Pancreas (tissue), 10 donors: ENCODE measurements at regions not wholly inside any gene's neighbourhood (a gene's known extent, or its start where the extent isn't known, plus 50 kb on each side); places are given as distances from the start of the nearest gene placed in this dataset.

Experiments used
- ATAC-seq, 4 donors: fragments of 200-7000 bp; cut with Tn5 transposase; one replicate each; pipeline versions ENCODE4 v1.8.0 to v1.9.1; 2020; ENCODE audit warnings: mild to moderate bottlenecking in 4 of 4, moderate library complexity in 4 of 4
- DNase-seq, 6 donors: peaks; one replicate each; pipeline ENCODE4 v3.0.0-alpha.2; 2020
- FAIRE-seq: peaks from 2 replicates; lab custom pipeline; 2012; peaks lifted over from hg19 to GRCh38; lab: Jason Lieb, UNC
- H3K27ac ChIP-seq, 4 donors: fragments of 200-600 bp; sonication (generic); 1 replicate in 3 of 4; 2 replicates in 1 of 4; pipeline versions ENCODE4 v1.5.0 to v1.8.0; 2020
- H3K27me3 ChIP-seq, 4 donors: fragments of 200-600 bp; one replicate each; pipeline ENCODE4 v1.8.0; 2021
- H3K36me3 ChIP-seq, 3 donors: fragments of 200-600 bp; sonication (generic) in 1 of 3; one replicate each; pipeline versions ENCODE4 v1.5.0 to v1.8.0; 2020 to 2021
- H3K4me1 ChIP-seq, 3 donors: fragments of 200-600 bp; one replicate each; pipeline ENCODE4 v1.8.0; 2021
- H3K4me3 ChIP-seq, 4 donors: fragments of 200-600 bp; sonication (generic) in 2 of 4; one replicate each; pipeline versions ENCODE4 v1.5.0 to v1.8.0; 2020 to 2021
- H3K9me3 ChIP-seq, 4 donors: fragments of 200-600 bp; one replicate each; pipeline ENCODE4 v1.8.0; 2021
- WGBS, 2 donors: extraction: QIAGEN DNeasy Blood & Tissue Kit; methylation state at CpG; one replicate each; pipeline ENCODE4 v1.1.7; 2013; 5-methylcytosine and 5-hydroxymethylcytosine counted together
- intact Hi-C, 3 donors: fragments of 100-400 bp; cut with DNase I; formaldehyde crosslinking; loops; one replicate each; pipeline versions ENCODE4 v1.11.1 to v1.14.2; 2022
- TF ChIP-seq, protein P1 (sequence below), 4 donors: fragments of 200-600 bp; sonication (generic) in 3 of 4; IDR thresholded peaks; one replicate each; pipeline versions ENCODE4 v1.5.0 to v1.8.0; 2021; ENCODE audit warnings: antibody characterized with exemption in 4 of 4
- donor health status: healthy with polysubstance abuse.
- donor health status: DM: no; HTN: no; CAD: no; lungs with moderate emphysema.
- donor health status: DM: no; HTN: no; CAD: no.
- donor health status: control.
- donor health status: control.
- donor health status: Bipolar disorder and iron deficiency.
- donor health status: DM: yes; HTN: yes; CAD: no.
- donor health status: DM: no; HTN: no; CAD: no.
- donor health status: DM: no; HTN: no; CAD: no.
- donor health status: DM: yes; HTN: yes; CAD: no.

DNA sequence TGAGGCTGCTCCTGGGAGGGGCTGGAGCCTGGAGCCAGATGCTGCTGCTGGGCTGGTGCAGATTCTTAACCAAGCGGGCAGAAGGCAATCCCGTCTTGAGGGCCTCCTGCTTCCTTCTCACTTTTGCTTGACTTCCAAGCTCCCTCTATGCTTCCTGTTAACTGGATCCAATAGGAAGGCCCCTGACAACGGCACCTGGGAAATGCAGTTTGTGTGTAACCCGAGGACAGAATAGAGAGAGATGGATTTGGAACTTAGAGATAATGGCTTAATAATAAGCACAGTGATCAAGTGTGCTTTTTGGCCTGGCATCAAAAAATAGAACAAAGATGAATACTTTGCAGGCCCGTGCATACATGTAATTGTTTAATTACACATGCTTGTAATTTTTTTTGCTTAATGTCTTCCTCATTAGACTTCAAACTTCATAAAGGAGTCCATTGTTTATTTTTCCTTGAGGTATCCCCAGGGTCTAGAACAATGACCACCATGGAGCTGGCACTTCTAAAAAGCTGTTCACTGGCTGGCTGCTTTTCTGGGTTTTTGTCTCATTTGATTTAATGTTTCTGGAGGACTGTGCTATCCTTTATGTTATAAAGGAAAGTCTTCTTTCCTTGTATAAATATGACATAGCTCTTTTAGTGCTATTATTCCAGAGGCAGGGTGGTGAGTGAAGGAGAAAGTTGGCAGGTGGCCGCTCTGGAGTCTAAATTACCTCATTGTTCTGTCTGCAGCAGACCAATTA, 63.3 kb upstream of the MITF start:
- peak in 3 of 4 donors; percentile 24 to 71 (median 66) for ATAC-seq
- no peaks in the 10 kb centered on the region for H3K36me3 ChIP-seq
- H3K27me3 ChIP-seq = no peaks in the 10 kb centered on the region
- TF ChIP-seq, protein P1, sequence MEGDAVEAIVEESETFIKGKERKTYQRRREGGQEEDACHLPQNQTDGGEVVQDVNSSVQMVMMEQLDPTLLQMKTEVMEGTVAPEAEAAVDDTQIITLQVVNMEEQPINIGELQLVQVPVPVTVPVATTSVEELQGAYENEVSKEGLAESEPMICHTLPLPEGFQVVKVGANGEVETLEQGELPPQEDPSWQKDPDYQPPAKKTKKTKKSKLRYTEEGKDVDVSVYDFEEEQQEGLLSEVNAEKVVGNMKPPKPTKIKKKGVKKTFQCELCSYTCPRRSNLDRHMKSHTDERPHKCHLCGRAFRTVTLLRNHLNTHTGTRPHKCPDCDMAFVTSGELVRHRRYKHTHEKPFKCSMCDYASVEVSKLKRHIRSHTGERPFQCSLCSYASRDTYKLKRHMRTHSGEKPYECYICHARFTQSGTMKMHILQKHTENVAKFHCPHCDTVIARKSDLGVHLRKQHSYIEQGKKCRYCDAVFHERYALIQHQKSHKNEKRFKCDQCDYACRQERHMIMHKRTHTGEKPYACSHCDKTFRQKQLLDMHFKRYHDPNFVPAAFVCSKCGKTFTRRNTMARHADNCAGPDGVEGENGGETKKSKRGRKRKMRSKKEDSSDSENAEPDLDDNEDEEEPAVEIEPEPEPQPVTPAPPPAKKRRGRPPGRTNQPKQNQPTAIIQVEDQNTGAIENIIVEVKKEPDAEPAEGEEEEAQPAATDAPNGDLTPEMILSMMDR (IDR thresholded peaks at IDR 0.05) = no peak
- no peak for FAIRE-seq
- WGBS, 2 donors = 52 to 56% methylated on average over 6 of the region's 6 CpGs
- no peaks in the 10 kb centered on the region for H3K4me1 ChIP-seq
- peak overlapping the region in 2 of 4 donors; percentile 39 to 44 for H3K27ac ChIP-seq
- intact Hi-C loops = no loop called here
- no peak for DNase-seq
- H3K9me3 ChIP-seq = no peaks in the 10 kb centered on the region
- no peak overlapping the region for H3K4me3 ChIP-seq

DNA sequence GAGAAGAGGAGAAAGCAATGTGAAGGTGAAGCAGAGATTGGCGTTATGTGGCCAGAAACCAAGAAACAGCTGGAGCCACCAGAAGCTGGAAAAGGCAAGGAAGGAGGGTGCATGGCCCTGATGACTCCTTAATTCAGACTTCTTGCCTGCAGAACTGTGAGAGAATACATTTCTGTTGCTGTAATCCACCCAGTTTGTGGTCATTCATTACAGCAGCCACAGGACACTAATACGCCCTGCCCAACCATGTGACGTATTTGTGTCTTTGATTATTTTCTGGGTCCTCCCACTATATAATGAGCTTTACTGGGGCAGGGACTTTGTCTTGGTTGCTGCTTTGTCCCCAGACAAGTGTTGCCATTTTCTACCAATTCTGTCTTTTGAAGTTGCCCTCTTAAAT, 64.5 kb upstream of the MITF start:
- intact Hi-C loops = no loop called here
- no peaks in the 10 kb centered on the region for H3K9me3 ChIP-seq
- FAIRE-seq = no peak
- TF ChIP-seq, protein P1 (IDR thresholded peaks at IDR 0.05) = no peak
- H3K4me3 ChIP-seq = no peak overlapping the region
- no peak overlapping the region for H3K27ac ChIP-seq
- no peaks in the 10 kb centered on the region for H3K4me1 ChIP-seq
- H3K36me3 ChIP-seq = no peaks in the 10 kb centered on the region
- 83 to 93% methylated on average over 3 of the region's 3 CpGs for WGBS, 2 donors
- no peak for ATAC-seq
- no peaks in the 10 kb centered on the region for H3K27me3 ChIP-seq
- no peak for DNase-seq

DNA sequence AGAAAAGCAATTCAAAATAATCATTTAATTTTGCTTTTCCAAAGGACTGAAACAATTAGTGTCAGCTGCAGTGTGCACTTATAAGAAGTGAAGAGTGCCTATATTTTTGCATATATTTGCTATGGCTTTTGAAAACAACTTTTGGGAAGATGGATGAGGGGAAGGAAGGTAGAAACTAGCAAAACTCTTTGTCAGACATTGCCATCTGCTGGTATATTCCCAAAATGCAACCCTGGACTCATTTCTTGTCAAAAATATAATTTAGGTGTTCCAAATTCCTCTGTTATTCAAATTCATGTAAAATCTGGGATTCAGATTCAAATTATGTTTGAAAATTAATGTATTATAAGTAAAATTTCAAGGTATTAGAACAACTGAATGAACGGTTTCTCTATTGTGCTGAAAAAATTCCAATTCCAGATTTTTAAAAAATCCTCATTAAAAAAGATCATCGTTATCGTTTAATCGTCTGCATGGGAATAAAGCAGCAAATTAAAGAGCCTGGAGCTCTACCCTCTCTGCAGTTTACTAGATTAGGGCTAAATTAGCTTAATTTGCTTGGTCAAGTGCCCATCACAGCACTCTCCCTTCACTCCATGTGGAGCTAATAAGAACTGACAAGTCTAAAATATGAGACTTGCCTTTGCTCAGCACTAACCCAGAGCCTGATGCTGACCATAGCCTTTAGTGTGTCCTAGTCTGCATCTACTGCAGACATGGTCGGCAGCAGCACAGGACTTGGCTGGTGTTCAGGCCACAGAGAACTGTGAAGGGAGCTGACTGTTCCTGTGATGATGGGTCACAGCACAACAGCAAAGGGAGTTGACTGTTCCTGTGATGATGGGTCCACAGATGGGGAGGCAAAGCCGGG, 67.9 kb upstream of the MITF start:
- intact Hi-C loops = no loop called here
- Histone ChIP-seq H3K9me3 (no peaks in the 10 kb centered on the region), H3K4me1 (no peaks in the 10 kb centered on the region), H3K36me3 (no peaks in the 10 kb centered on the region), H3K4me3 (no peak overlapping the region), H3K27me3 (no peaks in the 10 kb centered on the region), H3K27ac (no peak overlapping the region)
- FAIRE-seq = peak; percentile 95
- ATAC-seq = peak in 3 of 4 donors; percentile 59 to 75 (median 74)
- peak in 1 of 6 donors; percentile 26 for DNase-seq
- WGBS, 2 donors = 40 to 46% methylated on average over 6 of the region's 6 CpGs
- TF ChIP-seq, protein P1 (IDR thresholded peaks at IDR 0.05) = peak; percentile 18 to 63 (median 50)

DNA sequence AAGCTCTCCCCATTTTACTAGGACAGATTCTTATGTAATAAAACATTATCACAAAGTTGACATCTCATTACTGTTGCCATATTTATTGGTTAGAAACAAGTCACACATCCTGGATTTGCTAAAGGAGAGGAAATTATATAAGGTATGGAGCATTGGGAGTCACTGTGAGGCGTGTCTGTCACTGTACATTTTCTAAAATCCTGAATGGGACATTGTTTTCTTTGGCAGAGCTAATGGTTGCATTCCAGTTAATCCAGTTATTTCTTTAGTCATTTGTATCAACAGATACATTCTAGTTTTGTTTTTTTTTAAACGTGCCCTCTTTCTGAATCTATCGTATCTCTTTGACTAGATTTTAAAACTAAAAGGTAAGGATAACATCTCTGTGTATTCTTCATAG, 70.2 kb upstream of the MITF start:
- FAIRE-seq (no peak), DNase-seq (no peak), ATAC-seq (no peak)
- Histone ChIP-seq H3K27me3 (no peaks in the 10 kb centered on the region), H3K36me3 (no peaks in the 10 kb centered on the region), H3K4me1 (peaks cover 0 to 6% (median 0%) of the 10 kb centered on the region in 3 donors), H3K4me3 (no peak overlapping the region), H3K27ac (no peak overlapping the region), H3K9me3 (no peaks in the 10 kb centered on the region)
- intact Hi-C loops = no loop called here
- 40 to 47% methylated on average over 3 of the region's 3 CpGs for WGBS, 2 donors
- TF ChIP-seq, protein P1 (IDR thresholded peaks at IDR 0.05) = no peak
